ENCODE measurements at regions not wholly inside any gene's neighbourhood (a gene's known extent, or its start where the extent isn't known, plus 50 kb on each side); places are given as distances from the start of the nearest gene placed in this dataset.

DNA sequence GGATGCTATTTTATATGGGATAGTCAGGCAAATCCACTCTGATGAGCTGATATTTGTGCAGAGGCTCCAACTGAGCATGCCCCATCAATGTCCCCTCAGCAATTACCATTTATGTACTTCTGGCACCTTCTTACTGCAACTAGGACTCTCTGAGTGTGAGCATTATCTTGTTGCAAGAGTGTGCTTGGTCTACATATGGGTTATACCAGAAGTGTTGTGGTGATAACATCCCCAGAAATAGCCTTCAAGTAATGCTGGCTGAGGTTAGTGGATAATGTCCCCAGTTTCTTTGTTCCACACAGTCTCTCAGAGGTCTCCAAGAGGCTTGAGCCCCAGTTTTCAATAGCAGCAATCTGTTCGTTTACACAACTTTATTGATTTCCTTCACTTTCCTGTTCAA, 408.6 kb downstream of the JRKL start:
- DNase-seq, result no peak
- intact Hi-C loops (cut with DNase I), result no loop called here
- no peak overlapping the region for H3K27ac ChIP-seq
- no peaks in the 10 kb centered on the region for H3K9me3 ChIP-seq
- no peaks in the 10 kb centered on the region for H3K27me3 ChIP-seq
- TF ChIP-seq POLR2A (IDR thresholded peaks at IDR 0.05), result no peak
- 76 to 83% (median 80%) methylated on average over 1 of the region's 1 CpG for WGBS, 3 donors
- H3K36me3 ChIP-seq, result no peaks in the 10 kb centered on the region
- H3K4me1 ChIP-seq (ENCODE audit: insufficient read depth), result no peaks in the 10 kb centered on the region
- no peak overlapping the region for H3K4me3 ChIP-seq

GRCh38 chr11:96815236-96815635, 425.4 kb downstream of the JRKL start:
- Histone ChIP-seq H3K4me1 (ENCODE audit: insufficient read depth) (no peaks in the 10 kb centered on the region), H3K27me3 (no peaks in the 10 kb centered on the region), H3K4me3 (no peak overlapping the region), H3K9me3 (no peaks in the 10 kb centered on the region), H3K27ac (no peak overlapping the region), H3K36me3 (no peaks in the 10 kb centered on the region)
- 16 to 37% (median 23%) methylated on average over 3 of the region's 3 CpGs for WGBS, 3 donors
- TF ChIP-seq EP300 (IDR thresholded peaks at IDR 0.05) (no peak), POLR2A (IDR thresholded peaks at IDR 0.05) (no peak)
- TF ChIP-seq, protein P1, sequence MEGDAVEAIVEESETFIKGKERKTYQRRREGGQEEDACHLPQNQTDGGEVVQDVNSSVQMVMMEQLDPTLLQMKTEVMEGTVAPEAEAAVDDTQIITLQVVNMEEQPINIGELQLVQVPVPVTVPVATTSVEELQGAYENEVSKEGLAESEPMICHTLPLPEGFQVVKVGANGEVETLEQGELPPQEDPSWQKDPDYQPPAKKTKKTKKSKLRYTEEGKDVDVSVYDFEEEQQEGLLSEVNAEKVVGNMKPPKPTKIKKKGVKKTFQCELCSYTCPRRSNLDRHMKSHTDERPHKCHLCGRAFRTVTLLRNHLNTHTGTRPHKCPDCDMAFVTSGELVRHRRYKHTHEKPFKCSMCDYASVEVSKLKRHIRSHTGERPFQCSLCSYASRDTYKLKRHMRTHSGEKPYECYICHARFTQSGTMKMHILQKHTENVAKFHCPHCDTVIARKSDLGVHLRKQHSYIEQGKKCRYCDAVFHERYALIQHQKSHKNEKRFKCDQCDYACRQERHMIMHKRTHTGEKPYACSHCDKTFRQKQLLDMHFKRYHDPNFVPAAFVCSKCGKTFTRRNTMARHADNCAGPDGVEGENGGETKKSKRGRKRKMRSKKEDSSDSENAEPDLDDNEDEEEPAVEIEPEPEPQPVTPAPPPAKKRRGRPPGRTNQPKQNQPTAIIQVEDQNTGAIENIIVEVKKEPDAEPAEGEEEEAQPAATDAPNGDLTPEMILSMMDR (IDR thresholded peaks at IDR 0.05), result no peak
- no peak for DNase-seq
- intact Hi-C loops (cut with DNase I), result no loop called here

GRCh38 chr11:96817482-96818399, 427.9 kb downstream of the JRKL start:
- Histone ChIP-seq H3K4me3 (no peak overlapping the region), H3K4me1 (ENCODE audit: insufficient read depth) (no peaks in the 10 kb centered on the region), H3K36me3 (no peaks in the 10 kb centered on the region), H3K27me3 (no peaks in the 10 kb centered on the region), H3K9me3 (no peaks in the 10 kb centered on the region), H3K27ac (no peak overlapping the region)
- no peak for DNase-seq
- TF ChIP-seq POLR2A (IDR thresholded peaks at IDR 0.05), result no peak
- TF ChIP-seq, protein P1 (IDR thresholded peaks at IDR 0.05), result no peak
- intact Hi-C loops (cut with DNase I), result no loop called here
- WGBS, 3 donors, result 55 to 72% (median 70%) methylated on average over 3 of the region's 3 CpGs

- H3K4me1 ChIP-seq (ENCODE audit: insufficient read depth), result no peaks in the 10 kb centered on the region
- DNase-seq, result no peak
- H3K27me3 ChIP-seq, result no peaks in the 10 kb centered on the region
- intact Hi-C loops (cut with DNase I), result no loop called here
- WGBS, 3 donors, result 47 to 54% (median 50%) methylated on average over 4 of the region's 4 CpGs
- no peak overlapping the region for H3K4me3 ChIP-seq
- TF ChIP-seq, protein P1 (IDR thresholded peaks at IDR 0.05), result no peak
- TF ChIP-seq POLR2A (IDR thresholded peaks at IDR 0.05) (no peak), EP300 (IDR thresholded peaks at IDR 0.05) (no peak)
- no peak overlapping the region for H3K27ac ChIP-seq
- no peaks in the 10 kb centered on the region for H3K36me3 ChIP-seq
- H3K9me3 ChIP-seq, result no peaks in the 10 kb centered on the region
Observed at GRCh38 chr11:96827164-96827563, 437.4 kb downstream of the JRKL start.

- WGBS, 3 donors, result 81 to 91% (median 82%) methylated on average over 2 of the region's 2 CpGs
- Histone ChIP-seq H3K4me3 (no peak overlapping the region), H3K4me1 (ENCODE audit: insufficient read depth) (no peaks in the 10 kb centered on the region), H3K36me3 (no peaks in the 10 kb centered on the region), H3K9me3 (no peaks in the 10 kb centered on the region), H3K27ac (no peak overlapping the region), H3K27me3 (no peaks in the 10 kb centered on the region)
- TF ChIP-seq, protein P1 (IDR thresholded peaks at IDR 0.05), result no peak
- TF ChIP-seq EP300 (IDR thresholded peaks at IDR 0.05) (no peak), POLR2A (IDR thresholded peaks at IDR 0.05) (no peak)
- intact Hi-C loops (cut with DNase I), result no loop called here
- DNase-seq, result no peak
Observed at GRCh38 chr11:96841792-96842191, 452.0 kb downstream of the JRKL start.
